ENCODE measurements at regions not wholly inside any gene's neighbourhood (a gene's known extent, or its start where the extent isn't known, plus 50 kb on each side); places are given as distances from the start of the nearest gene placed in this dataset.

- no peak for TF ChIP-seq TCF4 (CRISPR knock-in tag; IDR thresholded peaks at IDR 0.05; ENCODE audit: borderline replicate concordance)
- TF ChIP-seq, protein P1, sequence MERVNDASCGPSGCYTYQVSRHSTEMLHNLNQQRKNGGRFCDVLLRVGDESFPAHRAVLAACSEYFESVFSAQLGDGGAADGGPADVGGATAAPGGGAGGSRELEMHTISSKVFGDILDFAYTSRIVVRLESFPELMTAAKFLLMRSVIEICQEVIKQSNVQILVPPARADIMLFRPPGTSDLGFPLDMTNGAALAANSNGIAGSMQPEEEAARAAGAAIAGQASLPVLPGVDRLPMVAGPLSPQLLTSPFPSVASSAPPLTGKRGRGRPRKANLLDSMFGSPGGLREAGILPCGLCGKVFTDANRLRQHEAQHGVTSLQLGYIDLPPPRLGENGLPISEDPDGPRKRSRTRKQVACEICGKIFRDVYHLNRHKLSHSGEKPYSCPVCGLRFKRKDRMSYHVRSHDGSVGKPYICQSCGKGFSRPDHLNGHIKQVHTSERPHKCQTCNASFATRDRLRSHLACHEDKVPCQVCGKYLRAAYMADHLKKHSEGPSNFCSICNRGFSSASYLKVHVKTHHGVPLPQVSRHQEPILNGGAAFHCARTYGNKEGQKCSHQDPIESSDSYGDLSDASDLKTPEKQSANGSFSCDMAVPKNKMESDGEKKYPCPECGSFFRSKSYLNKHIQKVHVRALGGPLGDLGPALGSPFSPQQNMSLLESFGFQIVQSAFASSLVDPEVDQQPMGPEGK (CRISPR knock-in tag; IDR thresholded peaks at IDR 0.05; ENCODE audit: borderline replicate concordance), result no peak
- TF ChIP-seq, protein P2, sequence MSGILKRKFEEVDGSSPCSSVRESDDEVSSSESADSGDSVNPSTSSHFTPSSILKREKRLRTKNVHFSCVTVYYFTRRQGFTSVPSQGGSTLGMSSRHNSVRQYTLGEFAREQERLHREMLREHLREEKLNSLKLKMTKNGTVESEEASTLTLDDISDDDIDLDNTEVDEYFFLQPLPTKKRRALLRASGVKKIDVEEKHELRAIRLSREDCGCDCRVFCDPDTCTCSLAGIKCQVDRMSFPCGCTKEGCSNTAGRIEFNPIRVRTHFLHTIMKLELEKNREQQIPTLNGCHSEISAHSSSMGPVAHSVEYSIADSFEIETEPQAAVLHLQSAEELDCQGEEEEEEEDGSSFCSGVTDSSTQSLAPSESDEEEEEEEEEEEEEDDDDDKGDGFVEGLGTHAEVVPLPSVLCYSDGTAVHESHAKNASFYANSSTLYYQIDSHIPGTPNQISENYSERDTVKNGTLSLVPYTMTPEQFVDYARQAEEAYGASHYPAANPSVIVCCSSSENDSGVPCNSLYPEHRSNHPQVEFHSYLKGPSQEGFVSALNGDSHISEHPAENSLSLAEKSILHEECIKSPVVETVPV (CRISPR knock-in tag; IDR thresholded peaks at IDR 0.05), result no peak
- TF ChIP-seq, protein P3, sequence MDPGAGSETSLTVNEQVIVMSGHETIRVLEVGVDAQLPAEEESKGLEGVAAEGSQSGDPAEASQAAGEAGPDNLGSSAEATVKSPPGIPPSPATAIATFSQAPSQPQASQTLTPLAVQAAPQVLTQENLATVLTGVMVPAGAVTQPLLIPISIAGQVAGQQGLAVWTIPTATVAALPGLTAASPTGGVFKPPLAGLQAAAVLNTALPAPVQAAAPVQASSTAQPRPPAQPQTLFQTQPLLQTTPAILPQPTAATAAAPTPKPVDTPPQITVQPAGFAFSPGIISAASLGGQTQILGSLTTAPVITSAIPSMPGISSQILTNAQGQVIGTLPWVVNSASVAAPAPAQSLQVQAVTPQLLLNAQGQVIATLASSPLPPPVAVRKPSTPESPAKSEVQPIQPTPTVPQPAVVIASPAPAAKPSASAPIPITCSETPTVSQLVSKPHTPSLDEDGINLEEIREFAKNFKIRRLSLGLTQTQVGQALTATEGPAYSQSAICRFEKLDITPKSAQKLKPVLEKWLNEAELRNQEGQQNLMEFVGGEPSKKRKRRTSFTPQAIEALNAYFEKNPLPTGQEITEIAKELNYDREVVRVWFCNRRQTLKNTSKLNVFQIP (CRISPR knock-in tag; IDR thresholded peaks at IDR 0.05; ENCODE audit: borderline replicate concordance, low read depth), result no peak
- no peak for TF ChIP-seq PPARA (CRISPR knock-in tag; IDR thresholded peaks at IDR 0.05; ENCODE audit: borderline replicate concordance)
- no peak for TF ChIP-seq ZNF565 (CRISPR knock-in tag; conservative IDR thresholded peaks at IDR 0.05; ENCODE audit: low read depth)
- no peak for TF ChIP-seq ZC3H10 (CRISPR knock-in tag; IDR thresholded peaks at IDR 0.05)
- no peak for TF ChIP-seq ZFP3 (CRISPR knock-in tag; IDR thresholded peaks at IDR 0.05)
- no peak for TF ChIP-seq CSDC2 (CRISPR knock-in tag; IDR thresholded peaks at IDR 0.05)
- TF ChIP-seq RARB (CRISPR knock-in tag; IDR thresholded peaks at IDR 0.05), result no peak
- TF ChIP-seq ISL1 (CRISPR knock-in tag; IDR thresholded peaks at IDR 0.05), result no peak
- no peak for TF ChIP-seq BACH2 (CRISPR knock-in tag; IDR thresholded peaks at IDR 0.05; ENCODE audit: borderline replicate concordance)
- no peak for TF ChIP-seq GLIS3 (CRISPR knock-in tag; IDR thresholded peaks at IDR 0.05)
These were observed 585.5 kb upstream of the RGMB start for GRCh38 chr5:98187945-98188344.
